SW480 (cell line): ENCODE measurements at regions not wholly inside any gene's neighbourhood (a gene's known extent, or its start where the extent isn't known, plus 50 kb on each side); places are given as distances from the start of the nearest gene placed in this dataset.
"Not testable (repeated sequence)": the region's sequence is repeated elsewhere in the genome, so short reads cannot be mapped to it uniquely, and the experiment has no call there.

Experiments used
- DNase-seq: peaks from one replicate; pipeline ENCODE4 v3.0.0-alpha.2; 2016; ENCODE audit warnings: low spot score

GRCh38 chr15:20261321-20262280 is 280.0 kb downstream of the GOLGA6L6 start:
- not testable (repeated sequence) for DNase-seq

GRCh38 chr15:20260650-20261049 is 280.9 kb downstream of the GOLGA6L6 start:
- DNase-seq, result not testable (repeated sequence)

- not testable (repeated sequence) for DNase-seq
Measured at GRCh38 chr15:20259559-20260190, 281.9 kb downstream of the GOLGA6L6 start.

- DNase-seq, result not testable (repeated sequence)
Measured at GRCh38 chr15:20256394-20256793, 285.2 kb downstream of the GOLGA6L6 start.

- DNase-seq, result not testable (repeated sequence)
Measured at GRCh38 chr15:20255641-20256040, 286.0 kb downstream of the GOLGA6L6 start.

GRCh38 chr15:20253047-20253615 is 288.5 kb downstream of the GOLGA6L6 start:
- not testable (repeated sequence) for DNase-seq

- DNase-seq, result not testable (repeated sequence)
Measured at GRCh38 chr15:20252040-20252439, 289.6 kb downstream of the GOLGA6L6 start.

- not testable (repeated sequence) for DNase-seq
Measured at GRCh38 chr15:20251214-20252005, 290.2 kb downstream of the GOLGA6L6 start.

- DNase-seq, result not testable (repeated sequence)
Measured at GRCh38 chr15:20250206-20250605, 291.4 kb downstream of the GOLGA6L6 start.

GRCh38 chr15:20249677-20249970 is 292.0 kb downstream of the GOLGA6L6 start:
- not testable (repeated sequence) for DNase-seq

GRCh38 chr15:20248434-20248833 is 293.2 kb downstream of the GOLGA6L6 start:
- DNase-seq, result not testable (repeated sequence)

- not testable (repeated sequence) for DNase-seq
Measured at GRCh38 chr15:20247137-20247536, 294.5 kb downstream of the GOLGA6L6 start.

GRCh38 chr15:20246624-20247023 is 295.0 kb downstream of the GOLGA6L6 start:
- DNase-seq, result not testable (repeated sequence)

- not testable (repeated sequence) for DNase-seq
Measured at GRCh38 chr15:20245856-20246255, 295.7 kb downstream of the GOLGA6L6 start.

- DNase-seq, result not testable (repeated sequence)
Measured at GRCh38 chr15:20244792-20245191, 296.8 kb downstream of the GOLGA6L6 start.

- not testable (repeated sequence) for DNase-seq
Measured at GRCh38 chr15:20243486-20244240, 297.9 kb downstream of the GOLGA6L6 start.

- not testable (repeated sequence) for DNase-seq
Measured at GRCh38 chr15:20240366-20240917, 301.2 kb downstream of the GOLGA6L6 start.

GRCh38 chr15:20239186-20239585 is 302.4 kb downstream of the GOLGA6L6 start:
- DNase-seq, result not testable (repeated sequence)

GRCh38 chr15:20237256-20238020 is 304.2 kb downstream of the GOLGA6L6 start:
- not testable (repeated sequence) for DNase-seq

- DNase-seq, result not testable (repeated sequence)
Measured at GRCh38 chr15:20235728-20236127, 305.9 kb downstream of the GOLGA6L6 start.
